Trophoblast cell (in vitro differentiated cells and primary cell): ENCODE measurements at regions not wholly inside any gene's neighbourhood (a gene's known extent, or its start where the extent isn't known, plus 50 kb on each side); places are given as distances from the start of the nearest gene placed in this dataset.
A peak's percentile ranks its signal among the peaks of the same experiment; 100 is the strongest.

ENCODE experiments used
- DNase-seq, 2 donors: peaks; one replicate each; pipeline ENCODE4 v3.0.0-alpha.2; 2016
- H2AFZ ChIP-seq: 2 replicates; pipeline ENCODE4 v1.6.1; 2013; ENCODE audit warnings: low read length, moderate library complexity, mild to moderate bottlenecking; ENCODE audit not compliant: insufficient read depth, poor library complexity
- H2AK5ac ChIP-seq: 2 replicates; pipeline ENCODE4 v1.6.1; 2013; ENCODE audit warnings: mild to moderate bottlenecking, low read length
- H2BK120ac ChIP-seq: 2 replicates; pipeline ENCODE4 v1.6.1; 2013; ENCODE audit warnings: low read length, mild to moderate bottlenecking, moderate library complexity; ENCODE audit not compliant: insufficient read depth, poor library complexity
- H2BK12ac ChIP-seq: 2 replicates; pipeline ENCODE4 v1.6.1; 2013; ENCODE audit warnings: mild to moderate bottlenecking, low read length, moderate library complexity
- H2BK5ac ChIP-seq: 2 replicates; pipeline ENCODE4 v1.6.1; 2013; ENCODE audit warnings: low read length, low read depth, moderate library complexity, mild to moderate bottlenecking; ENCODE audit not compliant: poor library complexity
- H3K14ac ChIP-seq: 2 replicates; pipeline ENCODE4 v1.6.1; 2013; ENCODE audit warnings: mild to moderate bottlenecking, low read length
- H3K18ac ChIP-seq: 2 replicates; pipeline ENCODE4 v1.6.1; 2013; ENCODE audit warnings: mild to moderate bottlenecking, low read length
- H3K23ac ChIP-seq: 2 replicates; pipeline ENCODE4 v1.6.1; 2013; ENCODE audit warnings: low read length
- H3K27ac ChIP-seq: 2 replicates; pipeline ENCODE4 v1.5.1; 2013; ENCODE audit warnings: low read depth, mild to moderate bottlenecking, inconsistent platforms, low read length, moderate library complexity
- H3K27me3 ChIP-seq: 2 replicates; pipeline ENCODE4 v1.6.1; 2013; ENCODE audit warnings: inconsistent platforms, mild to moderate bottlenecking, low read length, moderate library complexity; ENCODE audit not compliant: insufficient read depth
- H3K36me3 ChIP-seq, 2 experiments: 1 replicate in 1 of 2; 2 replicates in 1 of 2; pipeline ENCODE4 v1.6.1; 2013; ENCODE audit warnings: low read length in 2 of 2, mild to moderate bottlenecking in 2 of 2, moderate library complexity in 1 of 2; ENCODE audit not compliant: insufficient read depth in 2 of 2, control insufficient read depth in 1 of 2
- H3K4ac ChIP-seq: 2 replicates; pipeline ENCODE4 v1.6.1; 2013; ENCODE audit warnings: low read depth, mild to moderate bottlenecking, low read length, moderate library complexity
- H3K4me1 ChIP-seq, 2 experiments: 1 replicate in 1 of 2; 2 replicates in 1 of 2; pipeline ENCODE4 v1.6.1; 2013; ENCODE audit warnings: low read length in 2 of 2, mild to moderate bottlenecking in 2 of 2, moderate library complexity in 1 of 2; ENCODE audit not compliant: insufficient read depth in 2 of 2, control insufficient read depth in 1 of 2
- H3K4me2 ChIP-seq: 2 replicates; pipeline ENCODE4 v1.6.1; 2013; ENCODE audit warnings: inconsistent platforms, mild to moderate bottlenecking, low read length, moderate library complexity
- H3K4me3 ChIP-seq: 2 replicates; pipeline ENCODE4 v1.5.1; 2013; ENCODE audit warnings: mild to moderate bottlenecking, low read depth, low read length, inconsistent platforms
- H3K79me1 ChIP-seq: one replicate; pipeline ENCODE4 v1.6.1; 2013; ENCODE audit warnings: low read length
- H3K79me2 ChIP-seq: 2 replicates; pipeline ENCODE4 v1.6.1; 2013; ENCODE audit warnings: low read length, mild to moderate bottlenecking; ENCODE audit not compliant: control insufficient read depth, insufficient read depth, poor library complexity
- H3K9ac ChIP-seq: 2 replicates; pipeline ENCODE4 v1.6.1; 2013; ENCODE audit warnings: mild to moderate bottlenecking, low read length
- H3K9me3 ChIP-seq: 2 replicates; pipeline ENCODE4 v1.6.1; 2013; ENCODE audit warnings: low read depth, mild to moderate bottlenecking, control low read depth, inconsistent platforms, low read length; ENCODE audit not compliant: insufficient read depth
- H4K12ac ChIP-seq: 2 replicates; pipeline ENCODE4 v1.6.1; 2013; ENCODE audit warnings: low read depth, mild to moderate bottlenecking, low read length, moderate library complexity
- H4K8ac ChIP-seq: 2 replicates; pipeline ENCODE4 v1.6.1; 2013; ENCODE audit warnings: low read depth, mild to moderate bottlenecking, low read length, moderate library complexity
- H4K91ac ChIP-seq: one replicate; pipeline ENCODE4 v1.6.1; 2013; ENCODE audit warnings: low read depth, mild to moderate bottlenecking, low read length, moderate library complexity
- WGBS: extraction: QIAGEN DNeasy Blood & Tissue Kit; methylation state at CpG from one replicate; pipeline ENCODE4 v1.1.7; 2013; ENCODE audit warnings: missing lambda C conversion rate; ENCODE audit not compliant: insufficient read length, insufficient coverage; ENCODE audit errors: extremely low coverage; 5-methylcytosine and 5-hydroxymethylcytosine counted together

GRCh38 chr12:92457458-92458180 is 245.2 kb upstream of the PLEKHG7 start:
- WGBS = no CpG with 5 or more reads among the region's 4 CpGs
- Histone ChIP-seq H2AFZ (no peak overlapping the region), H3K36me3 (no peaks in the 10 kb centered on the region)

GRCh38 chr12:92452763-92453162 is 250.0 kb upstream of the PLEKHG7 start:
- no peak for DNase-seq
- H3K23ac ChIP-seq = no peak overlapping the region
- H3K79me1 ChIP-seq = no peaks in the 10 kb centered on the region
- H3K36me3 ChIP-seq = no peaks in the 10 kb centered on the region
- H4K8ac ChIP-seq = no peak overlapping the region
- H3K4me1 ChIP-seq = no peaks in the 10 kb centered on the region
- H3K9ac ChIP-seq = no peak overlapping the region
- no peak overlapping the region for H3K14ac ChIP-seq
- H3K79me2 ChIP-seq = no peaks in the 10 kb centered on the region
- H2AFZ ChIP-seq = no peak overlapping the region
- no peak overlapping the region for H3K4me3 ChIP-seq
- no peak overlapping the region for H3K18ac ChIP-seq
- H2AK5ac ChIP-seq = no peak overlapping the region
- no peak overlapping the region for H3K4me2 ChIP-seq
- H3K4ac ChIP-seq = no peak overlapping the region
- no peak overlapping the region for H3K27ac ChIP-seq
- H3K27me3 ChIP-seq = no peaks in the 10 kb centered on the region
- no peak overlapping the region for H4K91ac ChIP-seq
- H2BK12ac ChIP-seq = no peak overlapping the region
- H3K9me3 ChIP-seq = no peaks in the 10 kb centered on the region
- no peak overlapping the region for H2BK5ac ChIP-seq
- H2BK120ac ChIP-seq = no peak overlapping the region
- no peak overlapping the region for H4K12ac ChIP-seq

More at GRCh38 chr12:92457458-92458180, 245.2 kb upstream of the PLEKHG7 start:
- H2BK120ac ChIP-seq = no peak overlapping the region
- H3K9me3 ChIP-seq = no peaks in the 10 kb centered on the region
- H3K14ac ChIP-seq = no peak overlapping the region
- no peaks in the 10 kb centered on the region for H3K27me3 ChIP-seq
- no peak overlapping the region for H3K27ac ChIP-seq
- H3K79me2 ChIP-seq = no peaks in the 10 kb centered on the region
- H4K8ac ChIP-seq = no peak overlapping the region
- no peak overlapping the region for H2BK5ac ChIP-seq
- no peak overlapping the region for H3K18ac ChIP-seq
- no peak overlapping the region for H2BK12ac ChIP-seq
- no peaks in the 10 kb centered on the region for H3K79me1 ChIP-seq
- H3K4me1 ChIP-seq = no peaks in the 10 kb centered on the region
- no peak overlapping the region for H3K9ac ChIP-seq
- DNase-seq = no peak
- H3K23ac ChIP-seq = no peak overlapping the region
- no peak overlapping the region for H4K12ac ChIP-seq
- no peak overlapping the region for H2AK5ac ChIP-seq
- H4K91ac ChIP-seq = no peak overlapping the region
- no peak overlapping the region for H3K4me2 ChIP-seq
- no peak overlapping the region for H3K4me3 ChIP-seq
- H3K4ac ChIP-seq = no peak overlapping the region

GRCh38 chr12:92446083-92446460 is 256.7 kb upstream of the PLEKHG7 start:
- Histone ChIP-seq H2BK5ac (no peak overlapping the region), H3K36me3 (no peaks in the 10 kb centered on the region), H3K79me1 (peaks cover 2% of the 10 kb centered on the region), H3K79me2 (no peaks in the 10 kb centered on the region), H3K23ac (no peak overlapping the region), H3K27ac (no peak overlapping the region), H3K4me2 (no peak overlapping the region), H3K4me3 (no peak overlapping the region), H2BK12ac (no peak overlapping the region), H3K4ac (no peak overlapping the region), H3K27me3 (no peaks in the 10 kb centered on the region), H2AK5ac (no peak overlapping the region), H3K9me3 (no peaks in the 10 kb centered on the region), H3K14ac (no peak overlapping the region), H4K91ac (no peak overlapping the region), H4K12ac (no peak overlapping the region), H3K18ac (no peak overlapping the region), H2AFZ (no peak overlapping the region), H3K9ac (no peak overlapping the region), H2BK120ac (no peak overlapping the region), H3K4me1 (peaks cover 0 to 3% of the 10 kb centered on the region in 2 experiments), H4K8ac (no peak overlapping the region)
- DNase-seq = no peak
- WGBS = no CpG with 5 or more reads among the region's 1 CpG

GRCh38 chr12:92445253-92446082 is 257.3 kb upstream of the PLEKHG7 start:
- Histone ChIP-seq H2BK12ac (peak overlapping the region; percentile 76), H3K4me2 (no peak overlapping the region), H3K79me2 (no peaks in the 10 kb centered on the region), H3K9ac (no peak overlapping the region), H4K8ac (no peak overlapping the region), H4K91ac (no peak overlapping the region), H3K4me1 (peaks cover 0 to 3% of the 10 kb centered on the region in 2 experiments), H3K4ac (no peak overlapping the region), H2BK120ac (peak overlapping the region; percentile 33), H3K4me3 (no peak overlapping the region), H2AK5ac (no peak overlapping the region), H3K79me1 (peaks cover 2% of the 10 kb centered on the region), H3K27ac (no peak overlapping the region), H3K9me3 (no peaks in the 10 kb centered on the region), H3K27me3 (no peaks in the 10 kb centered on the region), H4K12ac (no peak overlapping the region), H3K14ac (peak overlapping the region; percentile 37), H2BK5ac (peak overlapping the region; percentile 49), H3K18ac (no peak overlapping the region), H3K23ac (no peak overlapping the region), H2AFZ (no peak overlapping the region), H3K36me3 (no peaks in the 10 kb centered on the region)
- no CpG with 5 or more reads among the region's 10 CpGs for WGBS
- no peak for DNase-seq
